ENCODE measurements at regions not wholly inside any gene's neighbourhood (a gene's known extent, or its start where the extent isn't known, plus 50 kb on each side); places are given as distances from the start of the nearest gene placed in this dataset.

DNA sequence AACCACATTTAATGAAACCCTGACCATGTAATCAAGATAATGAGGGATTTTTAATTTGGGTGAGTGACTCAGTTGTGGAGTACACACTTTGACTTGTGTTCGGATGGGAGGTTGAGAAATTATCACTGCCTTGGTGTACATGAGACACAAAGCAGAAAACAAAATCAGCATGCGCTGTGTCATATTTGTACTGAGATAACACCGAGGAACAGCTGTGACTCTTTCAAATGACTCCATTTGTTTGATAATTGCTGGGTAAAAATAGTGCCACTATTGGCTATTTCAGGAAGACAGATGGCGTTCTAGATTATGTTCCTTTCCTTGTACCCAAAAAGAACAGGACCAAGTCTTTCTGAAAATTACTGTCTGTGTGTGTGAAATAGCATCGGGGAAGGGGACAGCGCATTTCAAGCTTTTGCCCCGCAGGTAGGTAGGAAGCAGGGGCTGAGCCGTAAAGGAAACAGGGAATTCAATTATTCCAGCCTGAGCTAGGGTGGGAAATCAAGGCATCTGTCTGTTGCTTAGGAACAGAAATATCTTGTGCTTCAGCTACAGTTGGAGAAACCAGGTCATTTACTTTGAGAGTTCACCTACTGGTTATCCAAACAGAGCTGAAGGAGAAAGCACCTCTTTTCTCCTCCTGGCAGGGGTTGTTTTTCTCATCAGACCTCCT lies 114.3 kb downstream of the SNAPC1 start:
- Histone ChIP-seq H3K36me3 (no peaks in the 10 kb centered on the region), H3K27me3 (no peaks in the 10 kb centered on the region), H3K4me3 (no peak overlapping the region), H3K27ac (no peak overlapping the region), H3K4me1 (no peaks in the 10 kb centered on the region), H3K9me3 (no peaks in the 10 kb centered on the region)
- TF ChIP-seq, protein P1, sequence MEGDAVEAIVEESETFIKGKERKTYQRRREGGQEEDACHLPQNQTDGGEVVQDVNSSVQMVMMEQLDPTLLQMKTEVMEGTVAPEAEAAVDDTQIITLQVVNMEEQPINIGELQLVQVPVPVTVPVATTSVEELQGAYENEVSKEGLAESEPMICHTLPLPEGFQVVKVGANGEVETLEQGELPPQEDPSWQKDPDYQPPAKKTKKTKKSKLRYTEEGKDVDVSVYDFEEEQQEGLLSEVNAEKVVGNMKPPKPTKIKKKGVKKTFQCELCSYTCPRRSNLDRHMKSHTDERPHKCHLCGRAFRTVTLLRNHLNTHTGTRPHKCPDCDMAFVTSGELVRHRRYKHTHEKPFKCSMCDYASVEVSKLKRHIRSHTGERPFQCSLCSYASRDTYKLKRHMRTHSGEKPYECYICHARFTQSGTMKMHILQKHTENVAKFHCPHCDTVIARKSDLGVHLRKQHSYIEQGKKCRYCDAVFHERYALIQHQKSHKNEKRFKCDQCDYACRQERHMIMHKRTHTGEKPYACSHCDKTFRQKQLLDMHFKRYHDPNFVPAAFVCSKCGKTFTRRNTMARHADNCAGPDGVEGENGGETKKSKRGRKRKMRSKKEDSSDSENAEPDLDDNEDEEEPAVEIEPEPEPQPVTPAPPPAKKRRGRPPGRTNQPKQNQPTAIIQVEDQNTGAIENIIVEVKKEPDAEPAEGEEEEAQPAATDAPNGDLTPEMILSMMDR (IDR thresholded peaks at IDR 0.05) = no peak
- no peak for DNase-seq (ENCODE audit: low spot score in 2 of 2)
- intact Hi-C loops (cut with DNase I) = no loop called here

GRCh38 chr14:61877035-61877390 lies 114.8 kb downstream of the SNAPC1 start:
- Histone ChIP-seq H3K36me3 (no peaks in the 10 kb centered on the region), H3K27ac (no peak overlapping the region), H3K27me3 (no peaks in the 10 kb centered on the region), H3K4me3 (no peak overlapping the region), H3K4me1 (no peaks in the 10 kb centered on the region), H3K9me3 (no peaks in the 10 kb centered on the region)
- TF ChIP-seq, protein P1 (IDR thresholded peaks at IDR 0.05) = no peak
- no peak for DNase-seq (ENCODE audit: low spot score in 2 of 2)
- intact Hi-C loops (cut with DNase I) = no loop called here

GRCh38 chr14:61877768-61878167 lies 115.5 kb downstream of the SNAPC1 start:
- TF ChIP-seq, protein P1 (IDR thresholded peaks at IDR 0.05) = no peak
- H3K4me1 ChIP-seq = no peaks in the 10 kb centered on the region
- DNase-seq (ENCODE audit: low spot score in 2 of 2) = no peak

GRCh38 chr14:61878931-61879330 lies 116.7 kb downstream of the SNAPC1 start:
- no peaks in the 10 kb centered on the region for H3K36me3 ChIP-seq
- no peak overlapping the region for H3K27ac ChIP-seq
- H3K4me1 ChIP-seq = no peaks in the 10 kb centered on the region
- no peak overlapping the region for H3K4me3 ChIP-seq
- no peaks in the 10 kb centered on the region for H3K27me3 ChIP-seq
- intact Hi-C loops (cut with DNase I) = no loop called here
- H3K9me3 ChIP-seq = no peaks in the 10 kb centered on the region
- TF ChIP-seq, protein P1 (IDR thresholded peaks at IDR 0.05) = no peak
- no peak for DNase-seq (ENCODE audit: low spot score in 2 of 2)

More at GRCh38 chr14:61877768-61878167, 115.5 kb downstream of the SNAPC1 start:
- H3K4me3 ChIP-seq = no peak overlapping the region
- no peak overlapping the region for H3K27ac ChIP-seq
- H3K27me3 ChIP-seq = no peaks in the 10 kb centered on the region
- no peaks in the 10 kb centered on the region for H3K9me3 ChIP-seq
- intact Hi-C loops (cut with DNase I) = no loop called here
- no peaks in the 10 kb centered on the region for H3K36me3 ChIP-seq

DNA sequence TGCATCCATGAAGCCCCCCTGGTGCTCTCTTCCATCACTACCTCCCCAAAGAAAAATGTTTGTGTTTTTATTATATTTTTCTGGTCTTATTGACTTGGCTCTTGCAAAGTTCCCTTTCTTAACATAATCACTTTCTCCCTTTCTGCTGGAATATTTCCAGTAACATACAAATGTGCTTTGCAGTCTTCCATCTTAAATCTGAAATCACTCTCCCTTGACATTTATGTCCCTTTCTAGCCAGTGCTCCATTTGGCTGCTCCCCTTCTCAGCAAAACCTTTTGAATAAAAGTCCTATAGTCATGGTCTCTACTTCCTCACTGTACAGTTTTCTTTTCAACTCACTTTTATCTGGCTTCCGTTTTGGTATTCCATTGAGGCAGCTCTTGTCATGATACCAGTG lies 118.8 kb downstream of the SNAPC1 start:
- Histone ChIP-seq H3K36me3 (no peaks in the 10 kb centered on the region), H3K27ac (no peak overlapping the region), H3K4me1 (no peaks in the 10 kb centered on the region), H3K9me3 (no peaks in the 10 kb centered on the region), H3K4me3 (no peak overlapping the region), H3K27me3 (no peaks in the 10 kb centered on the region)
- intact Hi-C loops (cut with DNase I) = no loop called here
- no peak for DNase-seq (ENCODE audit: low spot score in 2 of 2)
- TF ChIP-seq, protein P1 (IDR thresholded peaks at IDR 0.05) = no peak

- TF ChIP-seq, protein P1 (IDR thresholded peaks at IDR 0.05) = no peak
- Histone ChIP-seq H3K27ac (no peak overlapping the region), H3K4me3 (no peak overlapping the region), H3K27me3 (no peaks in the 10 kb centered on the region), H3K9me3 (no peaks in the 10 kb centered on the region), H3K36me3 (no peaks in the 10 kb centered on the region), H3K4me1 (no peaks in the 10 kb centered on the region)
- no peak for DNase-seq (ENCODE audit: low spot score in 2 of 2)
- intact Hi-C loops (cut with DNase I) = no loop called here
Observed at GRCh38 chr14:61884711-61885110, 122.5 kb downstream of the SNAPC1 start.
